Amniotic stem cell (primary cell): ENCODE measurements at regions not wholly inside any gene's neighbourhood (a gene's known extent, or its start where the extent isn't known, plus 50 kb on each side); places are given as distances from the start of the nearest gene placed in this dataset.
A peak's percentile ranks its signal among the peaks of the same experiment; 100 is the strongest.

Source experiments
- DNase-seq: peaks from one replicate; lab custom pipeline; 2025; lab: John Stamatoyannopoulos, UW

- no peak for DNase-seq
Measured at GRCh38 chr5:39544941-39545340, 120.2 kb upstream of the DAB2 start.

DNA sequence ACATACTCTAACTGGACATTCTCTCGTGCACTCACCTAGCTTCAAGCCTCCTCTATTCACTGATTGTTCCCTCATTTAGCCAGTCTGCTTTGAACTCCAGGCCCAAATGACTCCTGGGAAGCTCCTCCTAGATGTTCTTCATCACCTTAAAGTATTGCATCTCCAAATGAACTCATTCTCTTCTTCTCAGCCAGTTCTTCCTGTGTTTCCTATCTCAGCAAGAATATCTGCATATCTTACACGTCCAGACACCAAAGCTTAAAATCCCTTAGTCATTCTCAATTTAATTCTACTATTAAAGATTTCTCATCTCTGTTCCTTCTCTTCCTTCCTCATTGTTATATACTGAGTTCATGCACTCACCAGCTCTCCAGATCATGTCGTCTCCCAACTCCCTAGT lies 118.6 kb upstream of the DAB2 start:
- DNase-seq: no peak

DNA sequence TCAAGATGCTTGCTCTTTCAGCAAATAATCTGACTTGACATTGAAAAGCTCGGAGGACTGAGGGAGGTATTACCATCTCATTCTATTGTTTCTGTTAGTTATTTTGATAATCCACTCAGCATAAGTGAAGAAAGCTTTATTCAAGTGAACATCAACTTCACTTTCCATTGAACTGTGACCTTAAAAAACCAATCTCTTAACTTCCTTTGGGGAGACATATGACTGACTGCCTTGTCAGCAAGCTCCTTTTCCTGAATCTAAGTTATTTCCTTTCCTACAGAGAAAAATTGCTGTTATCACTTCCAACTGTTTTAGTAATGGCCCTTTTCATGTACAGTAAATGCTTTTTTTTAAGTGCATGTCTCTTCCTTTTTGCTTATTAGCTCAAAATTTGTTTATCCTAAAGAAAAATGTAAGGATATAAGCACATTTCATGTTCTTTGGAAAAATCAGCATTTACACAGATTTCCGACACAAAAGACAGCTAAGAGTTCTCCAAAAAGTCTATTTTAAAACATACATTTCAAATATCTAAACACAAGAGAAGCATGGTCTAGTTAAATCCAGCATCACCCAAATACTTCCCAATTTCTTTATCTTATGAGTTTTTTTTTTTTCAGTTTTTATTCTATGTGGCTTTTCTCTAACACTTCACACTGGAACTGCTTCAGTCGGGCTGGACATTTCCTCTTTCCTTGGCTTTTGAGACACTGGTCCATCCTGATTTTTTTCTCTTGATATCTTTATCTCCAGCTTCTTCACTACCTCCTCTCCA lies 117.9 kb upstream of the DAB2 start:
- no peak for DNase-seq

DNA sequence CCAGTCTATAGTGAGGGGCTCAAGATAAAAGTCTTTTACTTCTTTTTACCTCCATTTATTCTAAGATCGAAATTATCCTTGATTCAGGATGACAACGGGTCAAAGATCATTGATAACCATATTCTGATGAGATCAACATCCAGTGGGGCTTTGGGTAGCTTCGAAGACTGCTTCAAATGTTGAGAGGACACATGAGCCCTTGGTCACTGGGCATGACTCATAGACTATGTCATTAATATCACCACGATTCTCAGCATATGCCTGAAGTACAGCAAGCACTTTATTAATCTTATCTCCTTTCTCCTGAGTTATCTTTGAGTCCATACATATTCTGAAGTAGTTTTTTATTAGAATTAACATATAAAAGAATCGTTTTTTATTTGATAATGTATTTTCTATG lies 117.1 kb upstream of the DAB2 start:
- no peak for DNase-seq

DNA sequence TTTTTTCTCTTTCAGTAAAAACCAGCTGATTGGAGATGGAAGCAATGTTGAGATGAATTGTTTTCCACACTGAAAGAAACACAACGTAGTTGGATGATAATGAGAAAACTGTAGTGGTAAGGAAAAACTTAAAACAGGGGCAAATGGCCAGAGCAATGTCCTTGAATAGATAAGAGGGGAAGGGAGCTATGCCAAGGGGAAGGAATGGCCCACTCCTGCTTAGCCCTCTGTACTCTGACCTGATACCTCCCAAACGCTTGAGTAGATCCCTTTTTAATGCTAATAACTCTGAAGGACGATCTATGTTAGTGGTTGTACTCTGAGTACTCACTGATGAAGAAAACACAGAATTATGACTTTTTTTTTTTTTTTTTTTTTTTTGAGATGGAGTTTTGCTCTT lies 114.7 kb upstream of the DAB2 start:
- no peak for DNase-seq

DNA sequence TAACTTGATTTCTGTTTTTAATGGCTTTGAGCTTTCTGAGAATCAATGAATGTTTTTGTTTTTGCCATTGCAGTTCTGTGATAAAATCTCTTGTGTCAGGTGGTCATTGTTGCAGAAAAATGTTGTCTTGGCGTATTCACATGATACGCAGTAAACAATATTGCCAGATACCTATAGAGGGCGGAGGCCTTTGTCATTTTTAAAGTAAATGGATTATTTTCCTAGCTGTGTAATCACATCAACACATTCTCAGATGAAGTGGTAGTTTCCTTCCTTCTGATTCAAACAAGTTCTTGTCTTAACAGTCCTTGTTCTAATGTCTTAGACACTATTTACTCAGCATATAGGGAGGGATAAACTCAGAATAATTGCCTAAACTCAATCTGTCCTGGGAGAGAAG lies 109.9 kb upstream of the DAB2 start:
- DNase-seq: no peak

GRCh38 chr5:39533749-39534148 lies 109.0 kb upstream of the DAB2 start:
- no peak for DNase-seq

GRCh38 chr5:39532511-39532910 lies 107.7 kb upstream of the DAB2 start:
- no peak for DNase-seq

DNA sequence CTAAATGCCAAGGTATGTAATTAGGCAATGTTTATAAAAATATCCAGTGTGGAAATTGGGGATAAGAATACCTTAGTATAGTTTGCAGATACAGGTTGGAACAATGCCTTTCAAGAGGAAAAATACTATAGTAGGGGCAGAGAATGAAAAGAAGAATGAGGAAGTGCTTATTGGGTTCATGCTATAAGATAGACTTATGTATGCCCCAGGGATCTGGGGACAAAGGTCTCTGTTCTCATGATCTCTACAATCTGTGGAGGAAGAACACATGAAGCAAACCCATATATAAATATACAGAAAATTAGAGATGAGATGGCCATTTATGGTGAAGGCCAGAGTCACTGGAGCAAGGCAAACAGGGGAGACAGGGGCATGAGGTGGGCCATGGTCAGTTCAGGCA lies 106.5 kb upstream of the DAB2 start:
- DNase-seq: no peak

DNA sequence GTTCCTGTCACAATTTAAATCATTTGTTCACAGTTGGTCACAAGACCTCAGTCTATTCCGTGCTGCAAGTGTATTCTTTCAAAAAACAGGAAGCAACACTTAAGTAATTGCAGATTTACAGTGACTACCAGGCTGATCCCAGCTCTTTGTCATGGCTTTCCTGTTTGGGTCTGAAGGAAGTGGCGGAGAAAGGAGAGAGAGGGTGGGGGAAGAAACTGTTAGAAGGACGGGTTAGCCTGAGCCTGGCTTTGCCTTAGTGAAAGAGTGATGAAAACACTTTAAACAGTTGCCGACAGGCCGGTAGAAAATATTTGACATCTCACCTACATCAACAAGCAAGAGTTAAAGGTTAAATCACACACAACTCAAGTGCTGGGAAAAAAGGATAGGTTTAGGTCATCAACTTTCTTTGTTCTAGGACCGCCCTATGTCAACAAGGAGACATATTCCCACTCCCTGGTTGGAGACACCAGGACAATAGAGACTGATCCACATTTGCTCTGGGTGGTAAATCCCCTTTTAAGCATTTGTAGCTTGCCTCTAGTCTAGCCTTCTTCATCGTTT lies 102.2 kb upstream of the DAB2 start:
- DNase-seq: no peak

GRCh38 chr5:39525781-39526180 lies 101.0 kb upstream of the DAB2 start:
- peak; percentile 63 for DNase-seq

DNA sequence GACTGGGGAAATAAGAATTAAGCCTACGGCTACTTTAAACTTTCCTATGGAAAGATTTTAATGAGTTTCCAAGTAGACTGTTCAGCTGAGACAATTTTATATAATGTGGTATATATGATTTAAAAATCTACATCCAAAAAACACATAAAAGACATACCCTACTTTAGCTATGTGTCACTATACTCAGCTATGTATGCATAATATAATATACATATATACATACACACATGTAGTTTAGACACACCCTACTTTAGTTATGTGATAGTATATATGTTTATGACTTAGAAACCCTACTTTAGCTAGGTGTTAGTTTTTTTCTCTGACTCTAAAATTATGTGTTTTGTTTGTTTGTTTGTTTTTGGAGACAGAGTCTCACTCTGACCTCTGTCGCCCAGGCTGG lies 100.5 kb upstream of the DAB2 start:
- DNase-seq: no peak

DNA sequence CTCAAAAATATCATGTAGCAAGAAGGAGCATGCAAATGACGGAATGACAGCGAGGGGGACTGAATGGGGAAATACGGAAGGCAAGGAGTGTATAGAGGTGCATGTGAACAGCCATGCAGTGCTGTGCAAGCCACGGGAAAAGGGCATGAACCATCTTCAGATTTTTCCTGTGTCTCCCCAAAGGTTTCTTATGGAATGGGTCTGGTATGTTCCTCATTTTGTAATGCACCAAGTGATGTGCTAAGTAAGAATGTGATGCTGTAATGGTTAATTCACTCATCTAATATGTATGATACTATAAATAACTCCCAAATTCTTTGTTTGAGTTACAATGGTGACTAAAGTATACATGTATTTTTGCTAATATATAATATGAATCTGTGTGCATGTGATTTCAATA lies 99.0 kb upstream of the DAB2 start:
- DNase-seq: no peak

DNA sequence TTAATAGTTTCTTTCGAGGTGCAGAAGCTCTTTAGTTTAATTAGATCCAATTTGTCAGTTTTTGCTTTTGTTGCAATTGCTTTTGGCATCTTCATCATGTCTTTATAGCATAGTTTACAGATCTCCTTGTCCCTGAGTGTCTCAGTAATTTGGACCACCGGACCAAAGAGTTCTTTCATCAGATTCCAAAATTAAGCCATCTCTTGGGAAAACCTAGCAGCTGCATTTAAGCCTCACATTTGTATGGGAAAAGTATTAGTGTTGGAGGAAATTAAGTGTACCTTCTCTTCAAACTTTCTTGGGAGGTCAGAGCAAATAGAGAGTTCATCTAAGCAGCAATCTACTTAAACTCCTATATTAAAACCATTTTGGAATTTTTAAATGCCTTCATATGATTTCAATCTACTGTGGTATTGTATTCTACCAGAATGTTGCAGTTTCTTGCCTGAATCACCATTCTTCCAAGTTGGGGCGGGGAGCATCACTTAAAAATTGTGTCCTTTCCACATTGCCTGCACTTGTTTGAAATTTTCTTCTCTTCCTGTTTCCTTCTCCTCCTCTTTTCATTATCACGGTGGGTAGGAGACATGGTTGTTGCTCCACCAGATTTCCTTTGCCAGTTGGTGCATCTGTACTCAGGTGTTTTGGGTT lies 97.3 kb upstream of the DAB2 start:
- no peak for DNase-seq

DNA sequence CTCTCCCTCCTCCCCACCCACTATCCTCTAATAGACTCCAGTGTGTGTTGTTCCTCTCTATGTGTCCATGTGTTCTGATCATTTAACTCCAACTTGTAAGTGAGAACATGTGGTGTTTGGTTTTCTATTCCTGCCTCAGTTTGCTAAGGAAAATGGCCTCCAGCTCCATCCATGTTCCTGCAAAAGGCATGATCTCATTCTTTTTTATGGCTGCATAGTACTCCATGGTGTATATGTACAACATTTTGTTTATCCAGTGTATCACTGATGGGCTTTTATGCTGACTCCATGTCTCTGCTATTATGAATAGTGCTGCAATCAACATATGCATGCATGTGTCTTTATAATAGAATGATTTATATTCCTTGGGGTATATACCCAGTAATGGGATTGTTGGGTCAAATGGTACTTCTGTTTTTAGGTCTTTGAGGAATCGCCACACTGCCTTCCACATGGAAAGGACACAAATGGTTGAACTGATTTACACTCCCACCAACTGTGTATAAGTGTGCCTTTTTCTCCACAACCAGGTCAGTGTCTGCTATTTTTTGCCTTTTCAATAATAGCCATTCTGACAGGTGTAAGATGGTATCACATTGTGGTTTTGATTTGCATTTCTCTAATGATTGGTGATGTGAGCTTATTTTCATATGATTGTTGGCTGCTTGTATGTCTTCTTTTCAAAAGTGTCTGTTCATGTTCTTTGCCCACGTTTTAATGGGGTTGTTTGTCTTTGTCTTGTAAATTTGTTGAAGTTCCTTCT lies 96.5 kb upstream of the DAB2 start:
- DNase-seq: no peak

GRCh38 chr5:39520232-39520572 lies 95.4 kb upstream of the DAB2 start:
- no peak for DNase-seq

DNA sequence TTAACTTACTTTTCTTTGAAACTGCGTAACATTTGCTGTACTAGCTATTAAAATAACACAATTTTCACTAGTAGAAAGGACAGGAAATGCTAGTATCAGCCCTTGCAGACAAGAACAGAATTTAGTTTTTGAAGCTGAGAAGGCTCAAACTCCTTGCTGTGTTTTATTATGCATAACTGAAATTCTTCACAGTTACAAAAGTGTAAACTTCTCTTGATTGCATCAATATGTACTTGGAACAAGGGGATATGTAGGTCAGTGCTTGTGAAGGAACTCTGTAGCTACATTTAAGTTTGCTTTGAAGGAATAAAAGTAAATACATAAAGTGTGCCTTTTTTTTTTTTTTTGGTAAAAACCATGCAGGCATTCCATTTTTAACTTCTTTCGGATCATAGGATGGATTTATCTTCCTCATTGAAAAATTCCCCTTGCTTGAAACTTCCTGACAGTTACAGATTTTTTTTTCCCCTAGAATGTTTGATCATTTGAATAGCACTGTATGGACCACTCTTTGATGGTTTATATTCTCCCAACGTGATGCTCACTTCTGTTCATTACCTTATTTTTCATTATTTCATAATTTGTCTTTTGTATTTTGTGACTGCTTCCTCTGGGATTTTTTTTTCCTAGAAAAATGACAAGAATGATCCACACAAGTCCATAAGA lies 94.9 kb upstream of the DAB2 start:
- no peak for DNase-seq

GRCh38 chr5:39519079-39519478 lies 94.3 kb upstream of the DAB2 start:
- DNase-seq: no peak

GRCh38 chr5:39518516-39518915 lies 93.7 kb upstream of the DAB2 start:
- no peak for DNase-seq

GRCh38 chr5:39517800-39518199 lies 93.0 kb upstream of the DAB2 start:
- DNase-seq: peak; percentile 45

GRCh38 chr5:39515881-39516280 lies 91.1 kb upstream of the DAB2 start:
- no peak for DNase-seq

DNA sequence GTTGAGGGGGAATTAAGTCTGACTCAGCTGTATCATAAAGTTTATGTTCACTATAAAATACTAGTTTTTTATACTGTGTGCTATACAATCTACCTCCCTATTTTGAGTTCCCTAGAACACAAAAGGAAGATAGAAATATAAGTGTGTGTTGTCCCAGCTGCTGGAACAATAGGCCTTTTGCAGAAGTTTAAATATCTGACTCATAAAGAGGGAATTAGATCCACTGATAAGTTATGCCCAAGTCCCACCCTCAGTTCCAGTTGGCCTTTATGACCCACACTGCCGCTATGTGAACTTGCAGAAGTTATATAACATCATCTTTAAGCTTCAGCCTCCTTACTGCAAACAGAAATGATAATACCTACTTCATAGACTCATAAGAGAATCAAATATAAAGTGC lies 88.5 kb upstream of the DAB2 start:
- no peak for DNase-seq
